ENCODE measurements at regions not wholly inside any gene's neighbourhood (a gene's known extent, or its start where the extent isn't known, plus 50 kb on each side); places are given as distances from the start of the nearest gene placed in this dataset.

GRCh38 chr20:48319943-48320584 is 507.7 kb downstream of the PREX1 start:
- Histone ChIP-seq H3K27ac (no peak overlapping the region), H3K27me3 (no peaks in the 10 kb centered on the region), H3K9me3 (no peaks in the 10 kb centered on the region), H3K4me2 (no peak overlapping the region), H3K4me3 (no peak overlapping the region), H3K9ac (no peak overlapping the region), H3K4me1 (no peaks in the 10 kb centered on the region), H3K36me3 (no peaks in the 10 kb centered on the region), H4K20me1 (no peaks in the 10 kb centered on the region)
- no peak for TF ChIP-seq Cebpa-rat (IDR thresholded peaks at IDR 0.05)

GRCh38 chr20:48317578-48317977 is 510.2 kb downstream of the PREX1 start:
- H4K20me1 ChIP-seq, result no peaks in the 10 kb centered on the region
- H3K4me2 ChIP-seq, result no peak overlapping the region
- H3K4me1 ChIP-seq, result no peaks in the 10 kb centered on the region
- no peak overlapping the region for H3K27ac ChIP-seq
- no peak overlapping the region for H3K9ac ChIP-seq
- no peaks in the 10 kb centered on the region for H3K27me3 ChIP-seq
- H3K4me3 ChIP-seq, result no peak overlapping the region
- TF ChIP-seq Cebpa-rat (IDR thresholded peaks at IDR 0.05), result no peak
- H3K9me3 ChIP-seq, result no peaks in the 10 kb centered on the region
- H3K36me3 ChIP-seq, result no peaks in the 10 kb centered on the region

GRCh38 chr20:48314925-48315592 is 512.7 kb downstream of the PREX1 start:
- TF ChIP-seq Cebpa-rat (IDR thresholded peaks at IDR 0.05), result no peak
- Histone ChIP-seq H3K4me3 (no peak overlapping the region), H3K9me3 (no peaks in the 10 kb centered on the region), H4K20me1 (no peaks in the 10 kb centered on the region), H3K4me1 (no peaks in the 10 kb centered on the region), H3K36me3 (no peaks in the 10 kb centered on the region), H3K9ac (no peak overlapping the region), H3K4me2 (no peak overlapping the region), H3K27ac (no peak overlapping the region), H3K27me3 (no peaks in the 10 kb centered on the region)

GRCh38 chr20:48313324-48313723 is 514.5 kb downstream of the PREX1 start:
- no peak overlapping the region for H3K9ac ChIP-seq
- H3K27me3 ChIP-seq, result no peaks in the 10 kb centered on the region
- TF ChIP-seq Cebpa-rat (IDR thresholded peaks at IDR 0.05), result no peak
- no peaks in the 10 kb centered on the region for H3K9me3 ChIP-seq
- no peaks in the 10 kb centered on the region for H4K20me1 ChIP-seq
- H3K36me3 ChIP-seq, result no peaks in the 10 kb centered on the region
- H3K4me3 ChIP-seq, result no peak overlapping the region
- H3K4me2 ChIP-seq, result no peak overlapping the region
- no peak overlapping the region for H3K27ac ChIP-seq
- H3K4me1 ChIP-seq, result no peaks in the 10 kb centered on the region

GRCh38 chr20:48311956-48312355 is 515.8 kb downstream of the PREX1 start:
- no peaks in the 10 kb centered on the region for H3K27me3 ChIP-seq
- no peak for TF ChIP-seq Cebpa-rat (IDR thresholded peaks at IDR 0.05)

GRCh38 chr20:48310305-48310704 is 517.5 kb downstream of the PREX1 start:
- no peaks in the 10 kb centered on the region for H3K27me3 ChIP-seq
- no peaks in the 10 kb centered on the region for H4K20me1 ChIP-seq
- no peak overlapping the region for H3K4me3 ChIP-seq
- no peaks in the 10 kb centered on the region for H3K4me1 ChIP-seq
- no peaks in the 10 kb centered on the region for H3K9me3 ChIP-seq
- no peaks in the 10 kb centered on the region for H3K36me3 ChIP-seq
- no peak overlapping the region for H3K9ac ChIP-seq
- no peak overlapping the region for H3K4me2 ChIP-seq
- H3K27ac ChIP-seq, result no peak overlapping the region
- no peak for TF ChIP-seq Cebpa-rat (IDR thresholded peaks at IDR 0.05)

More at GRCh38 chr20:48311956-48312355, 515.8 kb downstream of the PREX1 start:
- Histone ChIP-seq H3K36me3 (no peaks in the 10 kb centered on the region), H3K27ac (no peak overlapping the region), H4K20me1 (no peaks in the 10 kb centered on the region), H3K4me1 (no peaks in the 10 kb centered on the region), H3K4me2 (no peak overlapping the region), H3K9ac (no peak overlapping the region), H3K9me3 (no peaks in the 10 kb centered on the region), H3K4me3 (no peak overlapping the region)

- Histone ChIP-seq H3K4me3 (no peak overlapping the region), H3K27me3 (no peaks in the 10 kb centered on the region), H3K36me3 (no peaks in the 10 kb centered on the region), H4K20me1 (no peaks in the 10 kb centered on the region), H3K27ac (no peak overlapping the region), H3K4me1 (no peaks in the 10 kb centered on the region), H3K4me2 (no peak overlapping the region), H3K9me3 (no peaks in the 10 kb centered on the region), H3K9ac (no peak overlapping the region)
- no peak for TF ChIP-seq Cebpa-rat (IDR thresholded peaks at IDR 0.05)
These were observed 518.5 kb downstream of the PREX1 start for GRCh38 chr20:48309293-48309692.

- no peak for TF ChIP-seq Cebpa-rat (IDR thresholded peaks at IDR 0.05)
- Histone ChIP-seq H3K27me3 (no peaks in the 10 kb centered on the region), H3K4me3 (no peak overlapping the region), H3K9ac (no peak overlapping the region), H3K4me2 (no peak overlapping the region), H3K27ac (no peak overlapping the region), H3K9me3 (no peaks in the 10 kb centered on the region), H4K20me1 (no peaks in the 10 kb centered on the region), H3K36me3 (no peaks in the 10 kb centered on the region), H3K4me1 (no peaks in the 10 kb centered on the region)
These were observed 518.9 kb downstream of the PREX1 start for GRCh38 chr20:48308882-48309281.

- no peaks in the 10 kb centered on the region for H4K20me1 ChIP-seq
- no peak overlapping the region for H3K27ac ChIP-seq
- no peak overlapping the region for H3K4me3 ChIP-seq
- no peaks in the 10 kb centered on the region for H3K27me3 ChIP-seq
- H3K4me2 ChIP-seq, result no peak overlapping the region
- H3K9ac ChIP-seq, result no peak overlapping the region
- no peaks in the 10 kb centered on the region for H3K36me3 ChIP-seq
- no peaks in the 10 kb centered on the region for H3K9me3 ChIP-seq
- H3K4me1 ChIP-seq, result no peaks in the 10 kb centered on the region
- no peak for TF ChIP-seq Cebpa-rat (IDR thresholded peaks at IDR 0.05)
These were observed 519.5 kb downstream of the PREX1 start for GRCh38 chr20:48308232-48308781.

GRCh38 chr20:48307277-48307676 is 520.5 kb downstream of the PREX1 start:
- no peak overlapping the region for H3K4me3 ChIP-seq
- H3K4me1 ChIP-seq, result no peaks in the 10 kb centered on the region
- no peaks in the 10 kb centered on the region for H3K9me3 ChIP-seq
- no peaks in the 10 kb centered on the region for H3K36me3 ChIP-seq
- no peak overlapping the region for H3K4me2 ChIP-seq
- H3K27ac ChIP-seq, result no peak overlapping the region
- TF ChIP-seq Cebpa-rat (IDR thresholded peaks at IDR 0.05), result no peak
- no peak overlapping the region for H3K9ac ChIP-seq
- H3K27me3 ChIP-seq, result no peaks in the 10 kb centered on the region
- H4K20me1 ChIP-seq, result no peaks in the 10 kb centered on the region

Data from BLaER1 (cell line).